HCT116 (cell line): ENCODE measurements at regions not wholly inside any gene's neighbourhood (a gene's known extent, or its start where the extent isn't known, plus 50 kb on each side); places are given as distances from the start of the nearest gene placed in this dataset.
"Not testable (repeated sequence)": the region's sequence is repeated elsewhere in the genome, so short reads cannot be mapped to it uniquely, and the experiment has no call there.

ENCODE experiments used
- POLR2A ChIP-seq: IDR thresholded peaks from 2 replicates; pipeline ENCODE4 v1.7.0; 2011; ENCODE audit warnings: borderline replicate concordance; ENCODE audit not compliant: insufficient read depth, insufficient read length; ENCODE audit errors: extremely low read depth
- TCF7L2 ChIP-seq: IDR thresholded peaks from 2 replicates; pipeline ENCODE4 v1.7.0; 2011; ENCODE audit warnings: borderline replicate concordance, inconsistent platforms; ENCODE audit not compliant: insufficient read depth, insufficient read length; ENCODE audit errors: extremely low read depth

DNA sequence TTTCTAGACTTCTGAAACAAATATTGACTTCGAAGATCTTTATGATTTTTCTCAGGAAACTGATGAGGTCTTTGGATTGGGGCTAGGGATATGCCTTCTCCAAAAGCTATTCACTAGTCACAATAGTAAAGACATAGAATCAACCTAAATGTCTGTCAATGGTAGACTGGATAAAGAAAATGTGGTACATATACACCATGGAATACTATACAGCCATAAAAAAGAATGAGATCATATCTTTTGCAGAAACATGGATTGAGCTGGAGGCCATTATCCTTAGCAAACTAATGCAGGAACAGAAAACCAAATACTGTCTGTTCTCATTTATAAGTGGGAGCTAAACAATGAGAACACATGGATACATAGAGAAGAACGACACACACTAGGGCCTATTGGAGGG, 308.5 kb upstream of the HNRNPA3 start:
- TF ChIP-seq TCF7L2, POLR2A: not testable (repeated sequence)
